GM12874 (cell line): ENCODE measurements at regions not wholly inside any gene's neighbourhood (a gene's known extent, or its start where the extent isn't known, plus 50 kb on each side); places are given as distances from the start of the nearest gene placed in this dataset.

Experiments
- CTCF ChIP-seq: IDR thresholded peaks from 2 replicates; pipeline ENCODE4 v1.5.1; 2011; ENCODE audit warnings: low read depth, mild to moderate bottlenecking, control low read depth, low read length, moderate library complexity; ENCODE audit not compliant: insufficient read depth

- no peak for TF ChIP-seq CTCF
These were observed 205.8 kb upstream of the SLC16A7 start for GRCh38 chr12:59389968-59390576.

- TF ChIP-seq CTCF = no peak
These were observed 207.1 kb upstream of the SLC16A7 start for GRCh38 chr12:59388694-59389093.

GRCh38 chr12:59388176-59388575, 207.7 kb upstream of the SLC16A7 start:
- TF ChIP-seq CTCF = no peak

GRCh38 chr12:59386236-59386635, 209.6 kb upstream of the SLC16A7 start:
- TF ChIP-seq CTCF = no peak

- no peak for TF ChIP-seq CTCF
These were observed 212.6 kb upstream of the SLC16A7 start for GRCh38 chr12:59383079-59383822.

GRCh38 chr12:59382282-59383078, 213.3 kb upstream of the SLC16A7 start:
- TF ChIP-seq CTCF = no peak

GRCh38 chr12:59381106-59381505, 214.7 kb upstream of the SLC16A7 start:
- TF ChIP-seq CTCF = no peak
